ENCODE measurements at regions not wholly inside any gene's neighbourhood (a gene's known extent, or its start where the extent isn't known, plus 50 kb on each side); places are given as distances from the start of the nearest gene placed in this dataset.

DNA sequence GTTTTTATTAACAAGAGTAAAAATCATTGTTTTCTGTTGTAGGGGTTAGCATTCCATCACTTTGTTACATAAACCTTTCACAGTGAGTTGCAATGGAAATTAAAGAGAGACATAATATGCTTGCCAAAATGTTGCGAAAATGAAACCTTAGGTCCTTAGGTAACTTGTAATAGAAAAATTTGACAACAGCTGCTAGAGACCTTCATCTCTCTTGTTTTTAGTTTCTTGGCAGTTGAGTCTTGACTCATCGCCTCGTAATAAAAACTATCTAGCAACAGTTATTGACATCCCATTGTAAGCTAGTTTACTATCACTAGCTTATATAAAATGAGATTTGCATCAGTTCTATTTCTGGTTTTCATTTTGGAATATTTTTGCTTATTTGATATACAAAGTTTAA is 179.0 kb upstream of the MMS22L start:
- DNase-seq (ENCODE audit: insufficient read length, low spot score), result no peak
- TF ChIP-seq, protein P1, sequence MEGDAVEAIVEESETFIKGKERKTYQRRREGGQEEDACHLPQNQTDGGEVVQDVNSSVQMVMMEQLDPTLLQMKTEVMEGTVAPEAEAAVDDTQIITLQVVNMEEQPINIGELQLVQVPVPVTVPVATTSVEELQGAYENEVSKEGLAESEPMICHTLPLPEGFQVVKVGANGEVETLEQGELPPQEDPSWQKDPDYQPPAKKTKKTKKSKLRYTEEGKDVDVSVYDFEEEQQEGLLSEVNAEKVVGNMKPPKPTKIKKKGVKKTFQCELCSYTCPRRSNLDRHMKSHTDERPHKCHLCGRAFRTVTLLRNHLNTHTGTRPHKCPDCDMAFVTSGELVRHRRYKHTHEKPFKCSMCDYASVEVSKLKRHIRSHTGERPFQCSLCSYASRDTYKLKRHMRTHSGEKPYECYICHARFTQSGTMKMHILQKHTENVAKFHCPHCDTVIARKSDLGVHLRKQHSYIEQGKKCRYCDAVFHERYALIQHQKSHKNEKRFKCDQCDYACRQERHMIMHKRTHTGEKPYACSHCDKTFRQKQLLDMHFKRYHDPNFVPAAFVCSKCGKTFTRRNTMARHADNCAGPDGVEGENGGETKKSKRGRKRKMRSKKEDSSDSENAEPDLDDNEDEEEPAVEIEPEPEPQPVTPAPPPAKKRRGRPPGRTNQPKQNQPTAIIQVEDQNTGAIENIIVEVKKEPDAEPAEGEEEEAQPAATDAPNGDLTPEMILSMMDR (IDR thresholded peaks at IDR 0.05; ENCODE audit: insufficient read depth, missing control alignments), result no peak
- FAIRE-seq, result no peak

DNA sequence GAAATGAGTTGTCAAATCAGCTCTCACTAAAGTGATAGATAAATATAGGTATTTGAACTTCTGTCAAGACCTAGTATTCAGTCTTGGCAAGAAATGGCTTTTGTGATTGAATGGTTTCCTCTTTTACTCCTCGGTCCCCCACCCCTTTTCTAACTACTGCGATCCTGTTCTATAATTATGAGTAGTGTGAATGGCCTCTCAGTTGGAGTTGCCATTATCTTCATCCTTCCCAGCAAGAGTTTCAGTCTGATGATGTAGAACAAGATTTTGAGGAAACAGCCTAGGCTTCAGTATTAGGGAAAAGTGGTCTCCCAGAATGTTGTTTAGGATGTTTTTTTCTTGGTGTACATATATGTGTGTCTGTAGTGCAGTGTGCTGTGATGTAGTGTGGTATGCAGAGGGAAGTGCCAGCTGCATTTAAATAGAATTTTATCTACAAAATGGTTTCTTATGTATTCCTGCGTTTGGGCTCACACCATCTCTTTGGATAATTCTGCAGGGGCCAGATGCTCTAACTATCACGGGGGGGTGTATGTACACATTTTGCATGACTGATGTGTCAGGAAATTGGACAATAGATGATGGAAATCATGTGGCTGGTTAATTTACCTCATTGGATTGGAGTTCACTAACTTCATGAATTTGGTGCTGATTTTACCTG is 180.1 kb upstream of the MMS22L start:
- DNase-seq (ENCODE audit: insufficient read length, low spot score) (no peak), FAIRE-seq (no peak)
- TF ChIP-seq, protein P1 (IDR thresholded peaks at IDR 0.05; ENCODE audit: insufficient read depth, missing control alignments), result no peak

DNA sequence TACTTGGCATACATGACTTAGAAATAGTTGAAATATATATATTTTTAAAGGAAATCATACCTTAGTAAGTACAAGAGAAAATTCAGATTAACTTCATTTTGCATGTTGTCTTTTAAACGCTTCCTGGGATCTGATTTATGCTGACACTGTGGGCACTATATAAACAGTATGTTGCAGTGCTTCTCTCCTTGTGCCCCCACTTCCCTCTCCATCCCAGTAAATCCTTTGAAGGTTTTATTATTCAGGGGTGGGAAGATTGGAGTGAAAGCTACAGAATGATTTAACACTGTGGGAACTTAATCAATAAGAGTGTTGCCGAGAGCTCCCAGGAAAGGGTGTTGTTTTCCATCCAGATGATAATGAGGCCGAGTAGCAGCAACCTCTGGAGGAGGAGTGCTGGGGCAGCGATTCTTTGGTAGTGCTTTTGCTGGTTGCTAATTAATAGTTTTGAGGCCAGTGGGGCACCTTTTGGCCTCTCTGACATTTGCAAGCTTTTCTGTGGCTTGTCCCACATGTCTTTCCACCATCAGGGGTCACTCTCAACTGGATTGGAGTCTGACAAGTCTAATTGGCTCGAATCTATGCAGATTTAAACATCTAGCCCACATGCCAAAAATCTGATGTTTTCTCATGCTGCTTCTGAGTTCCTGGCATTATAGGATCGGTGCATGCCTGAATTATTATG is 183.0 kb upstream of the MMS22L start:
- TF ChIP-seq, protein P1 (IDR thresholded peaks at IDR 0.05; ENCODE audit: insufficient read depth, missing control alignments), result peak; percentile 6
- DNase-seq (ENCODE audit: insufficient read length, low spot score) (no peak), FAIRE-seq (no peak)

DNA sequence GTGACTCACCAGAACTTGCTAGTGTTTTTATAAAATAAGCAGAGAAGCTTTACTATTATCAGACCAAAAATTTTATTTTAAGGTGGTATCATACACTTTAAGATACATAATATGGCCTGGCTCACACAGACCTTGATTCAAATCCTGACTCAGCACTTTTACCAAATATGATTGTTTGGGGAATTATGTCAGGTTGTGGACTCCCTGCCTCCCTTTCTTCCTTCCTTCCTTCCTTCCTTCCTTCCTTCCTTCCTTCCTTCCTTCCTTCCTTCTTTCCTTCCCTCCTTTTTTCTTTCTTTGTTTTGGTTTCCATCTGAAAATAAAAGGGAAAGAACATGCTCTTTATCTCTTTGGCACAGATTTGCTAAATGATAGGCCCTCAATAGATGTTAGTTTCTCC is 186.0 kb upstream of the MMS22L start:
- FAIRE-seq, result no peak
- DNase-seq (ENCODE audit: insufficient read length, low spot score), result no peak
- TF ChIP-seq, protein P1 (IDR thresholded peaks at IDR 0.05; ENCODE audit: insufficient read depth, missing control alignments), result no peak

DNA sequence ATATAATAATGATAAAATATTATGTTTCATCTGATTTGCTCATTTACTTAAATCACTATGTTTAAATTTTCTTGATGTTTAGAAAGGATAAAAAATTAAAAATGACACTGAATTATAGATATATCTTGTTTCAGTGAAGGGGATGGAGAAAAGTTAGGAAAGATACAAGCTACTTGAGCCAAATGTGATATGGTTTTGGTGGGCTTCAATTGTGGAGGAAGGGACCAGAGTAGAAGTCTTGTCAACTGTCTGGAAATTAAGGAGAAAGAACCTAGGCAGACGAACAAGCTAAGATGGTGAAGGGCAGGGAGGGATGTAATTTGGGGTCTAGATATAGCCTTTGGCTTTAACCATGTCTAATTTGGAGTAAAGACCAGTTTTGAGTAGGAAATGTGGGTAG is 186.4 kb upstream of the MMS22L start:
- TF ChIP-seq, protein P1 (IDR thresholded peaks at IDR 0.05; ENCODE audit: insufficient read depth, missing control alignments), result no peak
- DNase-seq (ENCODE audit: insufficient read length, low spot score) (no peak), FAIRE-seq (no peak)

DNA sequence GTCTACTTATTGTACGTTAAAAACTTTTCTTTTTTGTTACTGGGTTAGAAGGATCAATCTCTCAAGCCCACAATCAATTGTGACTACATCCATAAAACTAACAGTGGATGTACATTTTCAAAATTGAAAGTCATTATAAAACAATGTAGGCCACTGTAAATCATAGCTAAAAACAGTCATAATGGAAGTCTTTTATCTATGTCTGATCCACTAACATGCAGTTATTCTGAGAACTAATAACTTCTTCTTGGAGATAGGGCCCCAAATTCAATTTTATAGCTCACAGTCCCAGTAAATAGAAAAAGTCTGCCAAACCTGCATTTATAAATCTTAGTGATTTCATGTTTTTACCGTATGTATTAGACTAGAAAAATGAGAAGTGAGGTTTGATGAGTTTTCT is 187.3 kb upstream of the MMS22L start:
- TF ChIP-seq, protein P1 (IDR thresholded peaks at IDR 0.05; ENCODE audit: insufficient read depth, missing control alignments), result no peak
- FAIRE-seq, result no peak
- DNase-seq (ENCODE audit: insufficient read length, low spot score), result no peak

DNA sequence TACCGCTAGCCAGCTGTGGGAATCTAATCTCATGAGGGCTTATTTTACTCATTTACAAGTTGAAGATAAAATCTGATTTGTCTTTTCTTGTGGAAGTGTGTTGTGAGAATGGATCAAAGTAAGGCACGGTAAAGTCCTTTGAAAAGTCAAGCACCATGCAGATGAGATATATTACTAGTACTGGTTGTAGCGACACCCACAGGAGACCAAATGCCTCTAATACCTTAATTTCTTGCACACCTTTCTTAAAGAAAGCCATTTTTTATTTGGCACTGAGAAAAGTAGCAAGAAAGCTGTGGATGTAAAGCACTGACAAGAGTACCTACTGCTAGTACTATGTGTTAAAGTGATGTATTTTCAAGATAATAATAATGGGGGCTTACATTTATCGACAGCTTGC is 191.0 kb upstream of the MMS22L start:
- DNase-seq (ENCODE audit: insufficient read length, low spot score) (no peak), FAIRE-seq (peak; percentile 81)
- TF ChIP-seq, protein P1 (IDR thresholded peaks at IDR 0.05; ENCODE audit: insufficient read depth, missing control alignments), result no peak
